ENCODE measurements at regions not wholly inside any gene's neighbourhood (a gene's known extent, or its start where the extent isn't known, plus 50 kb on each side); places are given as distances from the start of the nearest gene placed in this dataset.
"Not testable (repeated sequence)": the region's sequence is repeated elsewhere in the genome, so short reads cannot be mapped to it uniquely, and the experiment has no call there.

GRCh38 chr7:73918926-73919693, 58.2 kb downstream of the TMEM270 start:
- no peak for DNase-seq (ENCODE audit: low spot score)

- DNase-seq (ENCODE audit: low spot score), result no peak
These were observed 58.9 kb downstream of the TMEM270 start for GRCh38 chr7:73919694-73920375.

GRCh38 chr7:73920406-73921134, 59.6 kb downstream of the TMEM270 start:
- DNase-seq (ENCODE audit: low spot score), result no peak

DNA sequence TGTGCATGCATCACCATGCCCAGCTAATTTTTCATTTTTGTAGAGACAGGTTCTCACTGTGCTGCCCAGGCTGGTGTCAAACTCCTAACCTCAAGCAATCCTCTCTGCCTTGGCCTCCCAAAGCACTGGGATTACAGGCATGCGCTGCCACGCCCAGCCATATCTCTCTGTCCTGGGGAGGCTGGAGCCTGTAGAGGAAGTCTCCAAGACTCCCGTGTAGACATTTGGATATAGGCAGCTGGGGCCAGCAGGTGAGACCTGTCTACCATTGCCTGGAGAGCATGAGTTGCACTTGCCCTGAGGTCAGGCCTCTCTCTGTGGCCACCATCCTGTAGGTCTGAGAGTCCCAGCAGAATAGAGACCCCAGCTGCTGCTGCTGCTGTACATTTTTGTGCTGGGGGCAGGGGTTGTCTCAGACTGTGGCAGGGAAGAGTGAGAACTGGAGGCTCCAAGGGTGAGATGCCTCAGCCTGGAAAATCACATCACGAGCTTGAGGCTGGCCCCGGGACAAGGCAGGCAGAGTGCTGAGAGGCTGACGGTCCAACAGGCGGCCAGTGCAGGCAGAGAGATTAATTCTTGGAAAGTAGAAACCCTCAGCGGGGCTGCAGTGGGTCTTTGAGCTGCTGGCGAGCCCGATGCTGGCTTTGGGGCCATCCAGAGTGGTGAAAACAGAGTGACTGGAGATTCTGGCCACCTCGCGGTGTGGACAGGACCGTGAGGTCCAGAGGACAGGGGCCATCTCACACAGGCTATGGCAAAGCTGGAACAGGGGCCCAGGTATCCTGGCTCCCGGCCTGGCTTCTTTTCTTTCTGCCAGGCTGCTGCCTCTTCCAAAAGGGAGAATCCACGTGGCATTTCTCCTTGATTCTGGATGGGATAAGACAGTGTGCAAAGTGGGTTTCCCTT, 60.9 kb downstream of the TMEM270 start:
- no peak for DNase-seq (ENCODE audit: low spot score)

- DNase-seq (ENCODE audit: low spot score), result not testable (repeated sequence)
These were observed 67.7 kb downstream of the TMEM270 start for GRCh38 chr7:73928644-73929043.

GRCh38 chr7:73931502-73931901, 70.5 kb downstream of the TMEM270 start:
- no peak for DNase-seq (ENCODE audit: low spot score)

- no peak for DNase-seq (ENCODE audit: low spot score)
These were observed 71.4 kb downstream of the TMEM270 start for GRCh38 chr7:73932364-73932763.

DNA sequence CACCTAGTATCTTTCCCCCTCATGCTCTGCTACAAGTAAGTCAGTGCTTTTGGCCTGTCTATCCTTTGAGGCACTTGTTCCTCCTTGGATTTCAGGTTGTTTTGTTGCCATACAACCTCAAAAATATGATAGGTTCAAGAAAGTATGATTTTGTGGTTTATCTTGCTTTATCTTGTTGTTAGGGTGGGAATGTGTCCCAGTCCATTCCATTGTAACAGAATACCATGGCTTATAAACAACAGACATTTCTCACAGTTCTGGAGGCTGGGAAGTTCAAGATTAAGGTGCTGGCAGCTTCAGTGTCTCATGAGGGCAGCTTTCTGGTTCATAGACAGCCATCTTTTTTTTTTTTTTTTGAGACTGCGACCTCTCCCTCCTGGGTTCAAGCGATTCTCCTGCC, 72.1 kb downstream of the TMEM270 start:
- no peak for DNase-seq (ENCODE audit: low spot score)

DNA sequence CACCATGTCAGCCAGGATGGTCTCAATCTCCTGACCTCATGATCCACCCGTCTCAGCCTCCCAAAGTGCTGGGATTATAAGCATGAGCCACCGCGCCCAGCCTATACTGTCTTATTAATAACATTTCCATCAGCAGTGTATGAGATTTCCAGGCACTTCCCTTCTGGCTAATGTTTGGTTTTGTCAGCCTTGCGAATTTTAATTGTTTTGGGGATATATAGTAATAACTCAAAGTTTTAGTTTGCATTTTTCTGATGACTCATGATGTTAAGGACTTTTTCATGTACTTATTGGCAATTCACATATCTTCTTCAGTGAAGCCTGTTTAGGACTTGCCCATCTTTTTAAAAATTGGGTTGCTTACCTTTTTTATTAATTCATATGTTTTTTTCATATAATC, 76.0 kb downstream of the TMEM270 start:
- no peak for DNase-seq (ENCODE audit: low spot score)

GRCh38 chr7:73937650-73938049, 76.7 kb downstream of the TMEM270 start:
- DNase-seq (ENCODE audit: low spot score), result not testable (repeated sequence)

DNA sequence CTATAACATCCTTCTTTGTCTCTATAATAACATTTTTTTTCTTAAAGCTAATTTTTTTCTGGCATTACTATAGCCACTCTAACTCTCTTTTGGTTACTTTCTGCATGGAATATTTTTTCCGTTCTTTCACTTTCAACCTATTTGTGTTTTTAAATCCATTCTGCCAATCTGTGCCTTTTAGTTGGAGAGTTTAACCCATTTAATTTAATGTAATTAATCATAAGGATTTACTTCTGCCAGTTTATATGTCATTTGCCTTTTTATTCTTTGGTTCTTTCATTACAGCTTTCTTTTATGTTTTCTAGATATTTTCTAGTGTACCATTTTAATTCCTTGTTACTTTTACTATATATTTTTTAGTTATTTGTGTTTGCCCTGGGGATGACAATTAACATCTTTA, 78.6 kb downstream of the TMEM270 start:
- DNase-seq (ENCODE audit: low spot score), result no peak

DNA sequence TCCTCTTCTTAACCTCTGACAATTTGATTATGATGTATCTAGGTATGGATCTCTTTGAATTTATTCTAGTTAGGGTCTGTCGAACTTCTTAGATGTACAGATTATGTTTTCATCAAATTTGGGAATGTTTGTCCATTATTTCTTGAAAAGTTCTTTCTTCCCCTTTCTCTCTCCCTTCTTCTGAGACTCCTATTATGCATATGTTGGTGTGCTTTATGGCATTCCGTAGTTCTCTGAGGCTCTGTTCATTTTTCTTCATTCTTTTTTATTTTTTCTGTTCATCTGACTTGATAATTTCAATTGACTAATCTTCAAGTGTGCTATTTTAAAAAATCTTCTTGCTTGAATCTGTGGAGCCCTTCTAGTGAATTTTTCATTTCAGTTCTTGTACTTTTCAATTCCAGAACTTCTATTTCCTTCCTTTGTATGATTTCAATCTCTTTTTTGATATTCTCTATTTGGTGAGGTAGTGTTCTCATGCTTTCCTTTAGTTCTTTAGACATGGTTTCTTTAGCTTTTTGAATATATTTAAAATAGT, 79.8 kb downstream of the TMEM270 start:
- no peak for DNase-seq (ENCODE audit: low spot score)

- DNase-seq (ENCODE audit: low spot score), result peak; percentile 70
These were observed 81.0 kb downstream of the TMEM270 start for GRCh38 chr7:73941836-73942551.

GRCh38 chr7:73945022-73945421, 83.0 kb upstream of the ELN start:
- no peak for DNase-seq (ENCODE audit: low spot score)

- no peak for DNase-seq (ENCODE audit: low spot score)
These were observed 79.7 kb upstream of the ELN start for GRCh38 chr7:73948287-73948686.

- no peak for DNase-seq (ENCODE audit: low spot score)
These were observed 75.7 kb upstream of the ELN start for GRCh38 chr7:73952266-73952665.

- no peak for DNase-seq (ENCODE audit: low spot score)
These were observed 73.8 kb upstream of the ELN start for GRCh38 chr7:73954181-73954580.

DNA sequence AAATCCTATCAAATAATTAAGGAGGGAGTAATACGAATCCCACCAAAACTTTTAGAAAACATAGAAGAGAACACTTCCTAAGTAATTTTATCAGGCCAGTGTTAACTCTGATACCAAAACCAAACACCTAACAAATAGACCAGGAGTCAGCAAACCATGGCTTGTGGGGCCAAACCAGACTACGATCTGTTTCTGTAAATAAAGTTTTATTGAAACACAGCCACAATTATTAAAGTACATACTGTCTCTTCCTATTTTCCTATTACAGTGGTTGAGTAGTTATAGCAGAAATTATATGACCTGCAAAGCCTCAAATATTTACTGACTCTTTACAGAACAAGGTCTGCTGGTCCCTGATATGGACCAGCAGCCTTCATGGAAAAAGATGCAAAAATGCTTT, 73.1 kb upstream of the ELN start:
- no peak for DNase-seq (ENCODE audit: low spot score)

- no peak for DNase-seq (ENCODE audit: low spot score)
These were observed 67.4 kb upstream of the ELN start for GRCh38 chr7:73960548-73960947.

- not testable (repeated sequence) for DNase-seq (ENCODE audit: low spot score)
These were observed 66.0 kb upstream of the ELN start for GRCh38 chr7:73961991-73962390.

- DNase-seq (ENCODE audit: low spot score), result no peak
These were observed 64.6 kb upstream of the ELN start for GRCh38 chr7:73963252-73963822.
